Astrocyte (in vitro differentiated cells and primary cell): ENCODE measurements at regions not wholly inside any gene's neighbourhood (a gene's known extent, or its start where the extent isn't known, plus 50 kb on each side); places are given as distances from the start of the nearest gene placed in this dataset.

Source experiments
- CTCF ChIP-seq: IDR thresholded peaks from 2 replicates; pipeline ENCODE4 v1.5.1; 2011; ENCODE audit warnings: low read depth, mild to moderate bottlenecking, inconsistent platforms, low read length, moderate library complexity; ENCODE audit not compliant: insufficient read depth
- EZH2 ChIP-seq: IDR thresholded peaks from 2 replicates; pipeline ENCODE4 v1.6.1; 2012; ENCODE audit warnings: mild to moderate bottlenecking, low read length, inconsistent platforms; ENCODE audit not compliant: insufficient read depth

- TF ChIP-seq CTCF (no peak), EZH2 (no peak)
Measured at GRCh38 chr5:167992868-167993267, 298.6 kb upstream of the WWC1 start.
